Activated CD8-positive, alpha-beta memory T cell treated with anti-CD3 and anti-CD28 coated beads for 48 hours (primary cell): ENCODE measurements at regions not wholly inside any gene's neighbourhood (a gene's known extent, or its start where the extent isn't known, plus 50 kb on each side); places are given as distances from the start of the nearest gene placed in this dataset.
A peak's percentile ranks its signal among the peaks of the same experiment; 100 is the strongest.

Experiments
- DNase-seq, 3 experiments: peaks; one replicate each; pipeline ENCODE4 v3.0.0-alpha.2; 2020; ENCODE audit warnings: low read depth in 2 of 3, low spot score in 2 of 3

DNA sequence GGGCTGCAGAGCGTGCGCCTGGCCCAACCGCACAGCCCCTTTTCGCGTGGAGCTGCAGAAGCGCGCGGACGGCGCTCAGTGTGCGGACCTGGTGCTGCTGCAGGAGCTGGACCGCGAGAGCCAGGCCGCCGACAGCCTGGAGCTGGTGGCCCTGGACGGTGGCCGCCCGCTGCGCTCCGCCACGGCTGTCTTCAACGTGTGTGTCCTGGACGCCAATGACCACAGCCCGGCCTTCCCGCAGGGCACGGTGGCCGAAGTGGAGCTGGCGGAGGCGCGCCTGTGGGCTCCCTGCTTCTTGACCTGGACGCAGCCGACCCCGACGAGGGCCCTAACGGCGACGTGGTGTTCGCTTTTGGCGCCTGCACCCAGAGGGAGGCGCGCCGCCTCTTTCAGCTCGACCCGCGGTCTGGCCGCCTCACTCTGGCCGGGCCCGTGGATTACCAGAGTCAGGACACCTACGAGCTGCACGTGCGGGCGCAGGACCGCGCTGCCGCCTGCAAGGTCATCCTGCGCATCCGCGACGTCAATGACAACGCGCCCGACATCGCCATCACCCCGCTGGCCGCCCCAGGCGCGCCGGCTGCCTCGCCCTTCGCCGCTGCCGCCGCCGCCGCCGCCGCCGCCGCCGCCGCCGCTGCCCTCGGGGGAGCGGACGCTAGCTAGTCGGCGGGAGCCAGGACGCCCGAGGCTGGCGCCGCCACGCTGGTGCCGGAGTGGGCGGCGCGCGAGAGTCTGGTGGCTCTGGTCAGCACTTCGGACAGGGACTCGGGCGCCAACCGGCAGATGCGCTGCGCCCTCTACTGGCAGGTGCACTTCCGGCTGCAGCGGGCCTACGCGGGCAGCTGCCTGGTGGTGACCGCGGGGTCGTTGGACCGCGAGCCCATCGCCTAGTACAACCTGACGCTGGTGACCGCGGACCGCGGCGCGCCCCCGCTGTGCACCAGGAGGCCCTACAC, 172.2 kb downstream of the OLFM4 start:
- peak in 1 of 3 experiments; percentile 3 for DNase-seq

DNA sequence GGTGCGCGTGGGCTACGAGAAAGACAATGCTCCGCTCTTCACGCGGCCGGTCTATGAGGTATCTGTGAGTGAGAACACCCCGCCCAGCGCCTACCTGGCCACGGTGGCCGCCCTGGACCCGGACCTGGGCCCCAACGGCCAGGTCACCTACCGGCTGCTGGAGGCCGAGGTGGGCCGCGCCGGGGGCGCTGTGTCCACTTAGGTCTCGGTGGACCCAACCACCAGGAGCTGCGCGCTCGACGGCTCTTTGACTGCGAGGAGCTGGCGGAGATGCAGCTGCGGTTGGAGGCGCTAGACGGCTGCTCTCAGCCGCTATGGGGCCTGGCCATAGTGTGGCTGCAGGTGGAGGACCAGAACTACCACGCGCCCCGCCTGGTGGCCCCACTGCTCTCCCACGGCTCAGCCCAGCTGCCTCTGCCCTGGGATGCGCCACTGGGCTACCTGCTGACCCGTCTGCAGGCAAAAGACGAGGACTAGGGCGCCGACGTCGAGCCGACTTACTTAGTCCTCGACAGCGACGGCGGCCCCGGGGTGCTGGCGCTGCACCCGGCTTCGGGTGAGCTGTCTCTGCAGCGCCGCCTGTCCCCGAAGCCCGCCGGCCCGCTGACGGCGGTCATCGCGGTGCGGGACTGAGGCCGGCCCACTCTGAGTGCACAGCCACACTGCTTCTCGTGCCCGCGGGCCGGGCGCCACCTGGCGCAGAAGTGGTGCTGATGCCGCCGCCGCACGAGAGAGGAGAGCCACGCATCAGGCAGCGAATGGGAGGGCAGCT, 173.0 kb downstream of the OLFM4 start:
- DNase-seq = no peak

- no peak for DNase-seq
Measured at GRCh38 chr13:53204598-53204997, 176.0 kb downstream of the OLFM4 start.

GRCh38 chr13:53206455-53206854, 177.8 kb downstream of the OLFM4 start:
- no peak for DNase-seq

- DNase-seq = no peak
Measured at GRCh38 chr13:53207556-53207955, 178.9 kb downstream of the OLFM4 start.

DNA sequence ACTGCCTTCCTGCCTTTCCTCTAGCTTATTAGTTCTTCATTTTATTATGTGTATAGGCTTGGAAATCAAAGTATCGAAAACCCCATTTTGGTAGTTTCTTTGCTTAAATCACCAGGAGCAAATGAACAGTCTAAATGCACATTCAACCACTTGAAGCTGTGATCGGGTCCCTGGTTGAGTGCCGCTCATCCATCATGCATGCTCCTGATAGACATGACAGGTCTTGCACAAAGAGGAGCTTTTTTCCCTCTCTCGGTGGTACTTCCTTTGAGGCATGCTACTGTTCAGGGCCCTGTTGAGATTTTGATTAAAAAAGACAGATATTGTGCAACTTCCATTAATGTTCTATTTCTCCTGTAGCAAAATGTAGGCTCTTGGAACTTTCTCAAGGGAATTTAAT, 185.8 kb downstream of the OLFM4 start:
- no peak for DNase-seq

DNA sequence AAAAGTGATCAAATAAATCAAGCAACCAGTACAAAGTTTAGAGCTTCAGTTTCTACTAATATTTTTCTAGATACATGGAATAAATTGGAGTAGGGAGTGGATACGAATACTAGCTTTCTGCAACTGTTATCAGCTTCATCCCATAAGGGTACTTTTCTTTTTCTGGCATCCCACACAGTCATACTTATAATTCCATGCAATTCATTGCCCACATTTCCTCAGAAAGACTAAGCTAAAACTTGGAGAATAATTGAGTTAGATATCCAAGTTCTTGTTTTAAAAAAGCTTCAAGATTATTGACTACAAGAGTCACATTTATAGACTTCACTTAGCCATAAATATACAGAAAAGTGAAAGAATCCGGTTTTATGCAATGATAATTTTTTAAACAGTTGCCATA, 186.9 kb downstream of the OLFM4 start:
- no peak for DNase-seq

- DNase-seq = no peak
Measured at GRCh38 chr13:53216773-53217172, 188.2 kb downstream of the OLFM4 start.

GRCh38 chr13:53217194-53217593, 188.6 kb downstream of the OLFM4 start:
- no peak for DNase-seq

DNA sequence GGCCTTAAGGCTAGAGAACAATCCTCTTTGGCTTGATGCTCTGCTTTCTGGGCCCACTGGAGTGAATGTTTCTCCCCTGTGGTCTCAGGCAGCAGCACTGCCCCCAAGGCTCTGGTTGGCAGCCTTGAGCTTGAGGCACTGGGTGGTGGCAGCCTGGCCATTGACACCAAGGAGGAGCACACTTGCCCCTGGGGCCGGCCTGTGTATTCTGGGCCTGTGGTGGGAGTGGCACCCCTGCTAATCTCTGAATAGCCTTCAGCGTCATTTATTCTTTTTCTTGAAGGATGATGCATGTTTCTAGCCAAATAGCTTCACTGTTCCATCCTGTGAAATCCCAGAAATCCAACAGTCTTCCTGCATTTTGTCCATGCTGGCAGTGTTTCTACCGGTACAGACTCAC, 191.4 kb downstream of the OLFM4 start:
- no peak for DNase-seq

DNA sequence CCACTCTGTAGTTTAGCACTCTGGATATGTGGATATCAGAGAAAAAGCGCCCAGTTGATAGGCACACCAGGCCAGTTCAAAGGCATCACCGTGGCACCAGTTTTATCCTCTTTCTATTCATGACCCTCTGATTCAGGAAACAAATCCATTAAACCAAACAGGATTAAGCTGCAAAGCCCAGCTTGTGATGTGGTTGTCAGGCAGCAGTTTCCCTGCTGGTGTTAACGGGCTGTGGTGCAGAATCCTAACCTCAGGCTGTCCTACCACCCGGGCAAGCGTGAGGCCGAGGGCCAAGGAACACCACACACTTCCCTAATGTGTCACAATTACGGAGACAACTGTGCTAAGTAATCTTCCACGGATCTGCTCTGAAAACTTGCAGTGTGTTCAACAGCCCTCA, 209.1 kb downstream of the OLFM4 start:
- no peak for DNase-seq

DNA sequence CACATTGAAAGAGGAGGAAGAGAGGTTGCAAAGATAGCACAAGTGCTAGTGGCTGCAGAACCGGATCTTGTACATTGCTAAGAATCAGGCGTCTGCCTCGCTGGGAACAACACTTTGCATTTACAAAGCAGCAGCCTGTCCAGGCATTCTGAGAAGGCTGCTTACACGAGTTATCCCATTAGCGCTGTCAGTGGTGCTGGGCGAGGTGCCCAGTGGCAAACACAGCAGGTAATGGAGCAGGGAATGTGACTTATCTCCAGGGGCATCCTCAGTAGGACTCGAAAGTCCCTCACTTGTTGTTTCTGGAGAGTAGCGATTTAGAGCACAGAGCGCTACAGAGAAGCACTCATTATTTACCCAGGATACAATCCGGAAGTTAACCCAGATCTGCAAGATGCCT, 209.6 kb downstream of the OLFM4 start:
- no peak for DNase-seq

DNA sequence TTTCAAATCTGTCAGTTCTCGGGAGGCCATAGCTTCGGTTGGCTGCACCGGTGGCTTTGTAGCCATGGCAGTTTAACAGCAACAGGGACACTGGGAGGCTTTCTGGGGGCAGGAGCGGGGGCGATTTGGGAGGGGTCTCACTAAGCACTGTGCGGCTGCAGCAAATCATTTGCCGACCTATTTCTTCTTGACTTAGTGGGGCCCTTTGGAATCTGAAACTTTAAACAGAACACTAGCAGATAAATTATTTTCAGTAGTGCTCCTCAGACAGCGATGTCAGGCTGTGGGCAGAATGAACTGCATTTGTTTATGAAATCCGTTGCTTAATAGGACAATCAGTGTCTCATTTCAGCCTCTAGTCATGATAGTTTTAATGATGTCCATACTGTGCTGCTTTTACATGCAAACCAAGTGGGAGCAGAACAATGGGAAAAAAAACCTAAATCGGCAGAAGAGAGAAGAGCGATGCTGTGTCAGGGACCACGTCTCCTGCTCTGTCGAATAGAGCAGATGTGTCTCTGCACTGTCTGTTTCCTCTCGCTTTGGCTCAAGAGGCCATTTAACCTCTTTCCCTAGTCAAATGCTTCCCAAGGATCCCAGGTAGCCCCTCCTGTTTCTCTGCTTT, 211.9 kb downstream of the OLFM4 start:
- DNase-seq = no peak

GRCh38 chr13:53241891-53242348, 213.3 kb downstream of the OLFM4 start:
- DNase-seq = no peak

DNA sequence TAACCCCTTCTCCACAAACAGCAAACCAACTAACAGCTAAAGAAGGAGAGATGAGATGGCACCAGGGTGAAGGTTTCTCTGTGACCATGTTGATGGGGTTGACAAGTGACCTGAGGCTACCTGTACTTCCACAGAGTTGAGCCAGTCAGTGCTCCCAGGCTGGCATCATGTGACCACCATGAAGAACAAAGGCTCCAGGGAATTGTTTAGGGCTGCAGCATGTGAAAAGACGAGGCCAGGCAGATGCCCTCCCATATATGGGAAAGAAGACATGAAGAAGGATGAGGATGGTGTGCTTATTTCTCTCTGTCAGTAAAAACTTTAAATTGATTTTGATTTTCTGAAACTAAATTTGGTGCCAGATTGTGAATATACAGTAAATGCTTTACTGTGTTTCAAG, 220.6 kb downstream of the OLFM4 start:
- DNase-seq = no peak

DNA sequence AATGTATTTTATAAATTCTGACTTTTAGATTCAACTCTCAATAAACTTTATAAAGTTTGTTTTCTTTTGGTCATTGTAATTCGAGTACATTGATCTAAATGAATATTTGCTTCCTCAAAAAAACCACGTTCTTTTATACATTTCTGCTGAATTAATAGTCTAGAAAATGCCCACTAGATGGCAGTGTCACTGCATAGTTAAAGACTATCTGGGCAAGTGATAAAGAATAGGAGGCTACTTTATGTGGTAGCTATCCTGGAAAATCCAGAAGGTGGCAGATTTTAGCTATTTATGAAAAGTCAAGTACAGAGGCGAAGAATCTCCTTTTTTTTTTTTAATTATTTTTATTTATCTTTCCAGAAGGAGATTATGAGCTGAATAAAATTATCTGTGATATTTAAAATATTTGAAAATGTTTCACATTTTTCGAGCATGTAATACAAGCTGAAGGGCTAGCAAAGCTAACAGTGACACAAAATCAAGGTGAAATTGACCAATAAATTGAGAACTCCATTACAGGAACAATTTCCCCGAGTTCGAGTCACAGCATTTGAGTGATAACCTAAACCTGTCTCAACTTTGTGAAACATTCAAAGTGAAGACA, 221.8 kb downstream of the OLFM4 start:
- no peak for DNase-seq

DNA sequence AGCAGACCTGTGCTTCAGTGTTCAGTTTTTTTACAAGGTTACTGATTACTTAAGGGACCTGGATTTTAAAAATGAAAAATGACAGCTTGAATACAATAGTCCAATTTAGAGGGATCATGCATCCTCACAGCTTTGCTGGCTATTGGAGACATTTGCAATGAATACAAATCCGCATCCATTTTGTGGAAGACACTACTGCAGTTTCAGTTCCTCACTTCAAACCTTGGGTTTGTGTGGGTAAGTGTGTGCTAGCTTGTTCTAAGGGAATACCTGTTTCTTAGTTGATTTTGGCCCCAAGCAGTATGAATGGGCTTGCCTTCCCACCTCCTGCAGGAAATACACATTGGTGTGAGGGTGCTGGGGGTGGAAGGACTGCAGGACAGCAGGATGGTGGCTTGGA, 222.4 kb downstream of the OLFM4 start:
- no peak for DNase-seq

DNA sequence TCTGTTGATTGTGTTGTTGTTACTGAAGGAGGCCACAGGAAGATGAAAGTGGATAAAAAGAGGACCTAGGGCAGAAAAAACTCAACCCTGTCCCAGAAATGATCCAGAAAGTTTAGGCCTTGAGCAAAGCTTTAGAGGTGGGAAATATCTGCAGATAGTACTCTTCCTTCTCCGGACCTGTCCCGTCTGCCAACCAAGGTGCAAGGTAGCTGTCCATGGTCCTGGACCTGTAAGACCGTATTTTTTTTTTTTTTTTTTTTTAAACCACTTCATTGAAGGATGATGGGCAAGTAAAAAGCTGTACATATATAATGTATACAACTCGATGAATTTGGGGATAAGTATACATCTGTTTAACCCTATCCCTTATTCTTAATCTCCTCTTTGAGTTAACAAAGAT, 225.9 kb downstream of the OLFM4 start:
- DNase-seq = no peak

DNA sequence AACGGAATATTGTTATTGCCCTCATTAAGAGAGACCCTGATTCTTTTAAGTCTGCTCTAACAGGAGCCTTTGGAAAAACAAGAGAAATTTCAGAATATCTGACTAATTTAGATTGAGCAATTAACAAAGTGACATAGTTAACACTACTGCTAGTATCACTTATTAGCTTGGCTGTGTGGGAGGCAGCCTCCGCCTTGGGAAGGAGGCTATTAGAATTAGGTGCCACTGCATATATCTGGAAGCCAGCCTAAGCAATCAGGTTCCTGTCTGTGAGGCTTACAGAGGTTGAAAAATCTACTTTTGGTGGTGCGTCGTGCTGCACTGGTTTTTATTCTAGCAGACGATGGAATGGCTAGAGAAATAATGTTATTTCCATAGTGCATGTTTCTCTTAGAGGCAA, 227.2 kb downstream of the OLFM4 start:
- DNase-seq = no peak

GRCh38 chr13:53260594-53260993, 232.0 kb downstream of the OLFM4 start:
- no peak for DNase-seq

DNA sequence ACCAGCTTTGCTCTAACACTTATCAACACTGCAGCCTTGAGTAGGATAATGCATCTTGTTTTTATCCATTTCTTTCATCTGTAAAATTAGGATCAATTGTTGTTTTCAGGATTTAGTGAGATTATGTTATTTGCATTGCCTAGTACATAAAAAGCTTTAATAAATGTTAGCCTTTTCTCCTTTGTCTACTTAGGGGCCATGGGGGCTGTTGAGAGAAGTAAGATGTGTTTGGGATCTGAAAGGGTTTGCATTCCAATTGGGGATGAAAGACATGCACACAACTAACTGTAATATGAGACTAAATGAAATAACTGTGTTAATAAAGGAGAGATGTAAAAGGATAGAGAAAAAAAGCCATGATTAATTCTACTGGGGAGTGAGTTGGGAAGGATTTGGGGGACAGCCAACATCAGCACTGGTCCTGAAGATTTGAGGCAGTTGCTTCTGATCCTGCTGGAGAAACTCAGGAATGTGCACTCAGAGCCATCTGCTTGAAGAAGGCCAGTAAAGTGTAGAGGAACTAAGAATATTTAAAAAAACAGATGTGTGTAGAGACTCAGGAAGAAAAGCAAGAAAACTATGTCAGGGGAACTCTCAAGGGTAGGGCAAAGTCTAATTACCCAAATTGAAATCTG, 236.3 kb downstream of the OLFM4 start:
- DNase-seq = no peak
